Suprapubic skin (tissue), 4 donors: ENCODE measurements at regions not wholly inside any gene's neighbourhood (a gene's known extent, or its start where the extent isn't known, plus 50 kb on each side); places are given as distances from the start of the nearest gene placed in this dataset.
"Not testable (repeated sequence)": the region's sequence is repeated elsewhere in the genome, so short reads cannot be mapped to it uniquely, and the experiment has no call there.

Source experiments
- DNase-seq, 2 donors: peaks; one replicate each; pipeline ENCODE4 v3.0.0-alpha.2; 2019; ENCODE audit warnings: low spot score in 2 of 2
- H3K27ac ChIP-seq: fragments of 200-600 bp; sonication (generic); one replicate; pipeline ENCODE4 v1.5.1; 2019
- H3K27me3 ChIP-seq: fragments of 200-600 bp; sonication (generic); one replicate; pipeline ENCODE4 v1.5.1; 2019
- H3K36me3 ChIP-seq: fragments of 200-600 bp; sonication (generic); one replicate; pipeline ENCODE4 v1.5.1; 2019
- H3K4me1 ChIP-seq: fragments of 200-600 bp; sonication (generic); one replicate; pipeline ENCODE4 v1.5.1; 2019
- H3K4me3 ChIP-seq: fragments of 200-600 bp; sonication (generic); one replicate; pipeline ENCODE4 v1.5.1; 2019; ENCODE audit warnings: mild to moderate bottlenecking
- H3K9me3 ChIP-seq: fragments of 200-600 bp; sonication (generic); one replicate; pipeline ENCODE4 v1.5.1; 2019
- EP300 ChIP-seq: sonication (generic); formaldehyde crosslinking; IDR thresholded peaks from one replicate; pipeline ENCODE4 v1.6.1; 2017; ENCODE audit warnings: antibody characterized with exemption
- POLR2A ChIP-seq, 2 donors: fragments of 450-650 bp; IDR thresholded peaks; one replicate each; pipeline ENCODE4 v1.6.1; 2017; ENCODE audit warnings: antibody characterized with exemption in 2 of 2, mild to moderate bottlenecking in 2 of 2, moderate library complexity in 2 of 2
- POLR2AphosphoS5 ChIP-seq, 3 donors: sonication (generic); formaldehyde crosslinking; IDR thresholded peaks; one replicate each; pipeline ENCODE4 v1.6.1; 2017; ENCODE audit warnings: antibody characterized with exemption in 3 of 3
- WGBS: methylation state at CpG from one replicate; pipeline ENCODE4 v1.1.5; 2018; 5-methylcytosine and 5-hydroxymethylcytosine counted together
- TF ChIP-seq, protein P1 (sequence below), 2 donors: fragments of 200-600 bp in 1 of 2; fragments of 450-650 bp in 1 of 2; sonication (generic) in 1 of 2; IDR thresholded peaks; one replicate each; pipeline ENCODE4 v1.5.1; 2016 to 2019; ENCODE audit warnings: antibody characterized with exemption in 2 of 2, mild to moderate bottlenecking in 1 of 2, moderate library complexity in 1 of 2

DNA sequence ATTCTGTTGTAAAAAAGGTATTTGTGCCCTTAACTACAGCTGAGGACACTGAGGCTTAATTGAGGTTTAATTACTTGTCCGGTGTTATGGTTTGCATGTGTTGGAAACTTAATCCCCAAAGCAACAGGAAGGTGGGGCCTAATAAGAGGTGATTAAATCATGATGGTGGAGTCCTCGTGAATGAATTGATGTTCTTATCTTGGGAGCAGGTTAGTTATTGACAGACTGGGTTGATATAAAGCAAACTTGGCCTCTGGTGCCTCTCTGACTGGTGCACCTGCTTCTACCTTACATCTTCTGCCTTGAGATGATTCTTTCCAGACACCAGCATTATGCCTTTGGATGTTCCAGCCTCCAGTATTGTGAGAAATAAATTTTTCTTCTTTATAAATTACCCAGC, 306.5 kb upstream of the HS3ST5 start:
- Histone ChIP-seq H3K36me3 (no peaks in the 10 kb centered on the region), H3K4me3 (no peak overlapping the region), H3K9me3 (no peaks in the 10 kb centered on the region), H3K4me1 (no peaks in the 10 kb centered on the region), H3K27me3 (no peaks in the 10 kb centered on the region), H3K27ac (no peak overlapping the region)
- 68% methylated on average over 2 of the region's 2 CpGs for WGBS
- no peak for DNase-seq
- TF ChIP-seq POLR2AphosphoS5 (IDR thresholded peaks at IDR 0.05): no peak
- TF ChIP-seq POLR2A (IDR thresholded peaks at IDR 0.05): no peak
- TF ChIP-seq, protein P1, sequence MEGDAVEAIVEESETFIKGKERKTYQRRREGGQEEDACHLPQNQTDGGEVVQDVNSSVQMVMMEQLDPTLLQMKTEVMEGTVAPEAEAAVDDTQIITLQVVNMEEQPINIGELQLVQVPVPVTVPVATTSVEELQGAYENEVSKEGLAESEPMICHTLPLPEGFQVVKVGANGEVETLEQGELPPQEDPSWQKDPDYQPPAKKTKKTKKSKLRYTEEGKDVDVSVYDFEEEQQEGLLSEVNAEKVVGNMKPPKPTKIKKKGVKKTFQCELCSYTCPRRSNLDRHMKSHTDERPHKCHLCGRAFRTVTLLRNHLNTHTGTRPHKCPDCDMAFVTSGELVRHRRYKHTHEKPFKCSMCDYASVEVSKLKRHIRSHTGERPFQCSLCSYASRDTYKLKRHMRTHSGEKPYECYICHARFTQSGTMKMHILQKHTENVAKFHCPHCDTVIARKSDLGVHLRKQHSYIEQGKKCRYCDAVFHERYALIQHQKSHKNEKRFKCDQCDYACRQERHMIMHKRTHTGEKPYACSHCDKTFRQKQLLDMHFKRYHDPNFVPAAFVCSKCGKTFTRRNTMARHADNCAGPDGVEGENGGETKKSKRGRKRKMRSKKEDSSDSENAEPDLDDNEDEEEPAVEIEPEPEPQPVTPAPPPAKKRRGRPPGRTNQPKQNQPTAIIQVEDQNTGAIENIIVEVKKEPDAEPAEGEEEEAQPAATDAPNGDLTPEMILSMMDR (IDR thresholded peaks at IDR 0.05): no peak
- no peak for TF ChIP-seq EP300

GRCh38 chr6:114648847-114649246, 306.0 kb upstream of the HS3ST5 start:
- 47% methylated on average over 2 of the region's 2 CpGs for WGBS
- no peaks in the 10 kb centered on the region for H3K9me3 ChIP-seq

GRCh38 chr6:114638341-114638740, 295.5 kb upstream of the HS3ST5 start:
- WGBS: 31% methylated on average over 4 of the region's 4 CpGs
- no peaks in the 10 kb centered on the region for H3K36me3 ChIP-seq
- H3K27me3 ChIP-seq: no peaks in the 10 kb centered on the region
- no peaks in the 10 kb centered on the region for H3K9me3 ChIP-seq
- no peaks in the 10 kb centered on the region for H3K4me1 ChIP-seq
- DNase-seq: no peak
- no peak overlapping the region for H3K4me3 ChIP-seq
- no peak for TF ChIP-seq POLR2AphosphoS5 (IDR thresholded peaks at IDR 0.05)
- TF ChIP-seq EP300: no peak
- TF ChIP-seq, protein P1 (IDR thresholded peaks at IDR 0.05): no peak
- TF ChIP-seq POLR2A (IDR thresholded peaks at IDR 0.05): no peak
- no peak overlapping the region for H3K27ac ChIP-seq

More at GRCh38 chr6:114648847-114649246, 306.0 kb upstream of the HS3ST5 start:
- no peak for DNase-seq
- no peak for TF ChIP-seq POLR2A (IDR thresholded peaks at IDR 0.05)
- TF ChIP-seq POLR2AphosphoS5 (IDR thresholded peaks at IDR 0.05): no peak
- TF ChIP-seq, protein P1 (IDR thresholded peaks at IDR 0.05): no peak
- no peak for TF ChIP-seq EP300
- Histone ChIP-seq H3K27me3 (no peaks in the 10 kb centered on the region), H3K27ac (no peak overlapping the region), H3K36me3 (no peaks in the 10 kb centered on the region), H3K4me1 (no peaks in the 10 kb centered on the region), H3K4me3 (no peak overlapping the region)

DNA sequence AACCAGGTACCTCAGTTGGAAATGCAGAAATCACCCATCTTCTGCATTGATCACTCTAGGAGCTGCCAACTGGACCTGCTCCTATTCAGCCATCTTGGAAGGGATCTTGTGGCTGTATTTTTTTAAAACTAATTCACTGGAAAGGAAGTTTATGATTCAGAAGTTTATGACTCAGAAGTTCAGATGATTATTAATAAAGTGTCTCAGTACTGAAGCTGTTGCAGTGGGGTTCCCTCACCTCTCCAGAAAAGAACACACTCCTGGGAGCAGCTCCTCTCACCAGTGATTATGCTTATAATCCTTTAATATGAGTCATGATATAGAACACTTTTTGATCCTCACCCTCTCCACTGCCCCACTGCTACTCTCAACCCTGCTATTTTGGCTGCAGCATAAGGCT, 291.2 kb upstream of the HS3ST5 start:
- Histone ChIP-seq H3K9me3 (no peaks in the 10 kb centered on the region), H3K36me3 (no peaks in the 10 kb centered on the region), H3K27ac (no peak overlapping the region), H3K4me3 (no peak overlapping the region), H3K4me1 (no peaks in the 10 kb centered on the region), H3K27me3 (no peaks in the 10 kb centered on the region)
- TF ChIP-seq EP300 (no peak), POLR2AphosphoS5 (IDR thresholded peaks at IDR 0.05) (no peak), POLR2A (IDR thresholded peaks at IDR 0.05) (no peak)
- TF ChIP-seq, protein P1 (IDR thresholded peaks at IDR 0.05): no peak
- no peak for DNase-seq

DNA sequence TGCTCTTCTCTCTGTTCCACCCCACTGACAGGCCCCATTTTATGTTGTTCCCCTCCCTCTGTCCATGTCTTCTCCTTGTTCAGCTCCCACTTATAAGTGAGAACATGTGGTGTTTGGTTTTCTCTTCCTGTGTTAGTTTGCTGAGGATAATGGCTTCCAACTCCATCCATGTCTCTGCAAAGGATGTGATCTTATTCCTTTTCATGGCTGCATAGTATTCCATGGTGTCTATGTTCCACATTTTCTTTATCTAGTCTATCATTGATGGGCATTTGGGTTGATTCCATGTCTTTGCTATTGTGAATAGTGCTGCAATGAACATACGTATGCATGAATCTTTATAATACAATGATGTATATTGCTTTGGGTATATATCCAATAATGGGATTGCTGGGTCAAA, 283.4 kb upstream of the HS3ST5 start:
- H3K4me1 ChIP-seq, H3K27me3 ChIP-seq, H3K9me3 ChIP-seq, H3K4me3 ChIP-seq, H3K36me3 ChIP-seq, DNase-seq, H3K27ac ChIP-seq: not testable (repeated sequence)
- WGBS: 95% methylated on average over 1 of the region's 1 CpG

DNA sequence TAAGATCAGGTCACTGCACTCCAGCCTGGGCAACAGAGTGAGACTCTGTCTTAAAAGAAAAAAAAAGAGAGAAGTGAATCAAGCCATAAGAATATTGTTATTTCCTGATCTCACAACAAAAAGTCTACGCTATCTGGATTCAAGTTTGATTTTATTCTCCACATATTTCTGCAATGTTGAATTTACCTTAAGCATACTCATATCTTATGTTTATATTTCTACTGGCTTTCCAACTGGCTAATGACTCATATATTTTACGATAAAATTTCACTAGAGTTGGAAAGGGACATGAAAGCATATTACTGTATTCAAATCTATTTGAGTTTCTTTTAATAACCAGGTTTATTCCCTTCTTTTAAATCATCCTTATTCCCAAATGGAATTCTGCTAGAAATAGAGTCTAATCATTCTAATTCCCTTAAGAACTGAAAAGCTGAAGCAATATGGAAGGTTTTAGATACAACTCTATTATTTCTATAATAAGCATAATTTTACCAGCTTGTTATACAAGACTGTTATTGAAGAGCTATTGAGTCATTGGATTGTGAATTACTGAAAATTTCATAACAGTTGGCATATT, 276.9 kb upstream of the HS3ST5 start:
- no peaks in the 10 kb centered on the region for H3K4me1 ChIP-seq
- H3K27me3 ChIP-seq: no peaks in the 10 kb centered on the region
- H3K27ac ChIP-seq: no peak overlapping the region
- no peak for TF ChIP-seq EP300
- no peak for TF ChIP-seq POLR2AphosphoS5 (IDR thresholded peaks at IDR 0.05)
- TF ChIP-seq POLR2A (IDR thresholded peaks at IDR 0.05): no peak
- TF ChIP-seq, protein P1 (IDR thresholded peaks at IDR 0.05): no peak
- no peaks in the 10 kb centered on the region for H3K36me3 ChIP-seq
- WGBS: 78% methylated on average over 2 of the region's 2 CpGs
- no peak for DNase-seq
- H3K4me3 ChIP-seq: no peak overlapping the region
- H3K9me3 ChIP-seq: no peaks in the 10 kb centered on the region
